BE2C (cell line): ENCODE measurements at regions not wholly inside any gene's neighbourhood (a gene's known extent, or its start where the extent isn't known, plus 50 kb on each side); places are given as distances from the start of the nearest gene placed in this dataset.
"Not testable (repeated sequence)": the region's sequence is repeated elsewhere in the genome, so short reads cannot be mapped to it uniquely, and the experiment has no call there.

Experiments
- DNase-seq: peaks from one replicate; pipeline ENCODE4 v3.0.0-alpha.2; 2020
- H3K27me3 ChIP-seq: fragments of 250-450 bp; sonication (Bioruptor Pico); 2 replicates; pipeline ENCODE4 v1.5.1; 2020; ENCODE audit warnings: mild to moderate bottlenecking
- H3K36me3 ChIP-seq: fragments of 250-450 bp; sonication (Bioruptor Pico); 2 replicates; pipeline ENCODE4 v1.5.1; 2020; ENCODE audit warnings: mild to moderate bottlenecking
- H3K4me1 ChIP-seq: fragments of 250-450 bp; sonication (Bioruptor Pico); 2 replicates; pipeline ENCODE4 v1.5.1; 2020
- H3K4me3 ChIP-seq: 2 replicates; pipeline ENCODE4 v1.5.1; 2011; ENCODE audit warnings: low read depth, low read length
- H3K9me3 ChIP-seq: fragments of 250-450 bp; sonication (Bioruptor Pico); 2 replicates; pipeline ENCODE4 v1.5.1; 2020
- TF ChIP-seq, protein P1 (sequence below): IDR thresholded peaks from 2 replicates; pipeline ENCODE4 v1.5.1; 2012; ENCODE audit warnings: mild to moderate bottlenecking, low read depth, low read length

DNA sequence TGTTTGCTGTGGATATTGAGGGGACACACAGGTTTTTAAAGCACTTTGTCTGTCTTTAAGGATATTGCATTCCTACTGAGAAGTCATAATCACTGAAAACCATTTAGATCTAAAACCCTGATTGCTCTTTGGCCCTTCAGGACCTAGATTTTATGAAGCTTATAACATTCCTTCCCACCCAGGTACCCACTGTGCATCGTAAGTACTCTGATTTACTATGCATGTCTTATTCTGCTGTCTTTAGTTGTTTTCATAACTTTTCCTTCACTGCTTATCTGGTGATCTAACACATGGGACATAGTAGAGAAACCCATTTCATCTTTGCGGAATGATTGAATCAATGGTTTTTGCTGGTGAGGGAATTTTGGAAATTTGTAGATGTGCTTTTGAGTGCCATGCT is 247.0 kb upstream of the RARB start:
- no peaks in the 10 kb centered on the region for H3K36me3 ChIP-seq
- no peaks in the 10 kb centered on the region for H3K4me1 ChIP-seq
- no peaks in the 10 kb centered on the region for H3K27me3 ChIP-seq
- H3K9me3 ChIP-seq = no peaks in the 10 kb centered on the region
- no peak overlapping the region for H3K4me3 ChIP-seq
- DNase-seq = no peak
- TF ChIP-seq, protein P1, sequence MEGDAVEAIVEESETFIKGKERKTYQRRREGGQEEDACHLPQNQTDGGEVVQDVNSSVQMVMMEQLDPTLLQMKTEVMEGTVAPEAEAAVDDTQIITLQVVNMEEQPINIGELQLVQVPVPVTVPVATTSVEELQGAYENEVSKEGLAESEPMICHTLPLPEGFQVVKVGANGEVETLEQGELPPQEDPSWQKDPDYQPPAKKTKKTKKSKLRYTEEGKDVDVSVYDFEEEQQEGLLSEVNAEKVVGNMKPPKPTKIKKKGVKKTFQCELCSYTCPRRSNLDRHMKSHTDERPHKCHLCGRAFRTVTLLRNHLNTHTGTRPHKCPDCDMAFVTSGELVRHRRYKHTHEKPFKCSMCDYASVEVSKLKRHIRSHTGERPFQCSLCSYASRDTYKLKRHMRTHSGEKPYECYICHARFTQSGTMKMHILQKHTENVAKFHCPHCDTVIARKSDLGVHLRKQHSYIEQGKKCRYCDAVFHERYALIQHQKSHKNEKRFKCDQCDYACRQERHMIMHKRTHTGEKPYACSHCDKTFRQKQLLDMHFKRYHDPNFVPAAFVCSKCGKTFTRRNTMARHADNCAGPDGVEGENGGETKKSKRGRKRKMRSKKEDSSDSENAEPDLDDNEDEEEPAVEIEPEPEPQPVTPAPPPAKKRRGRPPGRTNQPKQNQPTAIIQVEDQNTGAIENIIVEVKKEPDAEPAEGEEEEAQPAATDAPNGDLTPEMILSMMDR = no peak

DNA sequence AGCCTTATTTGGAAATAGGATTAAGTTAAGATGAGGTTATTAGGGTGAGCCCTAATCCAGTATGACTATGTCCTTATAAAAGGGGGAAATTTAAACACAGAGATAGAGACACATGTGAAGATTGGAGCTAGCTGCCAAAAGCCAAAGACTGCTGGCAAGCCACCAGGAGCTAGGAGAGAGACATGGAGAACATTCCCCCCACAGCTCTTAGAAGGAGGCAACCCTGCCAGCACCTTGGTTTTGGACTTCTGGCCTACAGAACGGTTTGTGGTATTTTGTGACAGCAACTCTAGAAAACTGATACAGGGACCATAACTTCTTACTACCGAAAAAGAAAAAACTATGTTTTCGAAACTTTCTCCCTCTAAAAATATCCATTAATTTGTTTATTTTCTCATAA is 245.3 kb upstream of the RARB start:
- H3K4me3 ChIP-seq = no peak overlapping the region
- H3K4me1 ChIP-seq = no peaks in the 10 kb centered on the region
- TF ChIP-seq, protein P1 = no peak
- no peaks in the 10 kb centered on the region for H3K36me3 ChIP-seq
- H3K27me3 ChIP-seq = no peaks in the 10 kb centered on the region
- no peak for DNase-seq
- no peaks in the 10 kb centered on the region for H3K9me3 ChIP-seq

DNA sequence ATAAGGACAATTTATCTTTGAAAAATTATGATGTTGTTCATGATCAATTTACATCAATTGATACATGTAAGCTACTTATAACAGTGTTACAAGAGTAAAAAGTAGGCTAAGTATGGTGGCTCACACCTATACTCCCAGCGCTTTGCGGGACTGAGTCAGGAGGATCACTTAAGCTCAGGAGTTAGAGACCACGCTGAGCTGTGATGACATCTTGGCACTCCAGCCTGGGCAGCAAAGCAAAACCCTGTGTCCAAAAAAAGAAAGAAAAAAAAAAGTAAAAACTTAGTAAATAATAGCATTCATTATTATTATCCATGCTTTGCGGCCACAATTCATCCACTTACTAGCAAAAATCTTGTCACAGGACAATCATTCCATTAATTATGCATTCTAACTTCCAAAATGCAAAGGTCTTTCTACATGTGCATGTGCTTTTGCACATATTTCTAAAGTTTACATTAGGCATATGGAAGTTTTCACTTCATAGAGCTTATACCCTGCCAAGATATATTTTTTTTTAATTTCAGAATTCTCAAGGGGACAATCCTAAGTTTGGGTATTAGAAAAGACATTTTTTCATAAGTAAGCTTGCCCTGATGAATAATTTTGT is 243.3 kb upstream of the RARB start:
- no peak for DNase-seq
- no peaks in the 10 kb centered on the region for H3K27me3 ChIP-seq
- no peak overlapping the region for H3K4me3 ChIP-seq
- TF ChIP-seq, protein P1 = no peak
- no peaks in the 10 kb centered on the region for H3K4me1 ChIP-seq
- H3K36me3 ChIP-seq = no peaks in the 10 kb centered on the region
- no peaks in the 10 kb centered on the region for H3K9me3 ChIP-seq

DNA sequence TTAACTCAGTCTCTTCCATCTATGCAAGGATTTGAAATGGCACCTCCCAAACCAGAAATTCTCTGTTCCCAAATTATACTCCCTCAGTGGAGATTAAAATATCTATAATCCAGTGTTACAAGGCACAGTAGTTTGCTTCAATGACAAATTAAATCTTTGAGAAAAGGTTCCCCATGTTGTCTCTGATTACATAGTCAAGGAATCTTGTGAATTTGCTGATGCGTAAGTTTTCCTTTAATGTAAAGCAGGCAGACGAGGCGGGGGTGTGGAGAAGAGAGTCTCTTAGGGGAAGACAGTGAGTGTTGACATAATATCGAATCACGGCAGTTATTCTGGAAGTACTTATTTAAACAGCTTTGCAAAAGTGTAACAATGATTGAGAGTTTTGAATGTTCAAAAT is 236.4 kb upstream of the RARB start:
- TF ChIP-seq, protein P1 = no peak
- H3K36me3 ChIP-seq = no peaks in the 10 kb centered on the region
- no peaks in the 10 kb centered on the region for H3K27me3 ChIP-seq
- no peaks in the 10 kb centered on the region for H3K4me1 ChIP-seq
- DNase-seq = no peak
- H3K9me3 ChIP-seq = no peaks in the 10 kb centered on the region
- H3K4me3 ChIP-seq = no peak overlapping the region

DNA sequence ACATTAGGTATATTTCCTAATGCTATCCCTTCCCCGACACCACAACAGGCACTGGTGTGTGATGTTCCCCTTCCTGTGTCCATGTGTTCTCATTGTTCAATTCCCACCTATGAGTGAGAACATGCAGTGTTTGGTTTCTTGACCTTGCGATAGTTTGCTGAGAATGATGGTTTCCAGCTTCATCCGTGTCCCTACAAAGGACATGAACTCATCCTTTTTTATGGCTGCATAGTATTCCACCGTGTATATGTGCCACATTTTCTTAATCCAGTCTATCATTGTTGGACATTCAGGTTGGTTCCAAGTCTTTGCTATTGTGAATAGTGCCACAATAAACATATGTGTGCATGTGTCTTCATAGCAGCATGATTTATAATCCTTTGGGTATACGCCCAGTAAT is 228.5 kb upstream of the RARB start:
- not testable (repeated sequence) for H3K4me1 ChIP-seq, H3K9me3 ChIP-seq, DNase-seq, H3K27me3 ChIP-seq, H3K36me3 ChIP-seq, H3K4me3 ChIP-seq

DNA sequence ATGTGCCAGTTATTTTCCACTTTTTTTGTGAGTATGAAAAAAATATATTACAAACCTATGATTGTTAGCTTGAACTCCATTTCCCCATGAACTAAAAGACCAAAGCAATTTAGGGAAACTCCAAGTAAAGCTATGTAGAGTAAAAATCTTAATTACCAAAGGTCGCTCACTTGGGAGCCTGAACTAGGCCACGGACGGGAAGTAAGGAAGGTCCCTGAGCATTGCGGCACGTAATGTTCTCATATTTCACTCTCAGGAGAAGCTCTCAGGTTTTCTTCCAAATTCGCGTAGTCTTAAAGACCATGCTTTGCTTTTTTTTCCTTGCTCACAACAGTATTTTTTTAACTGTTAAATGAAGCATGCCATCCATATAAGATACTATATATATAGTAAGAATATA is 215.3 kb upstream of the RARB start:
- DNase-seq = no peak
- Histone ChIP-seq H3K9me3 (no peaks in the 10 kb centered on the region), H3K4me1 (no peaks in the 10 kb centered on the region), H3K36me3 (no peaks in the 10 kb centered on the region), H3K4me3 (no peak overlapping the region), H3K27me3 (no peaks in the 10 kb centered on the region)
- TF ChIP-seq, protein P1 = no peak

DNA sequence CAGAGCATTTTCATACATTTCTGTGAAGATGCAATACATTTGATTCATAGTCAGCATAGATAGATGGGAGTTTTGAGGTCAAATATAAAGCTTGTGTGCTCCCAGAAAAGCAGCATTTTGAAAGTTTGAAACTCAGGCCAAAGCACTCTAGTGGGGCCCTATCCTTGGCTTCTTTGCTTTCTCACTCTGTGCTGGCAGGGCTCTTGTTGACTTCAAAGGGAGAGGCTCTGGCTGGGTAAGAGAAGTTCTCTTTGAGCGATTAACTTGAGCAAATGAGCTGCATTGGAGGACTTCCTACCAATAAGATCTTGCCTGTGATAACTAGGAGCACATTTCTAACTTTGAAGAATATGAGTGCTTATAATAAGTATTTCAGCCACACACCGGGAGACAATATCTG is 214.0 kb upstream of the RARB start:
- TF ChIP-seq, protein P1 = no peak
- no peak for DNase-seq
- Histone ChIP-seq H3K9me3 (no peaks in the 10 kb centered on the region), H3K36me3 (no peaks in the 10 kb centered on the region), H3K27me3 (no peaks in the 10 kb centered on the region), H3K4me1 (no peaks in the 10 kb centered on the region), H3K4me3 (no peak overlapping the region)
